ENCODE measurements at regions not wholly inside any gene's neighbourhood (a gene's known extent, or its start where the extent isn't known, plus 50 kb on each side); places are given as distances from the start of the nearest gene placed in this dataset.
"Not testable (repeated sequence)": the region's sequence is repeated elsewhere in the genome, so short reads cannot be mapped to it uniquely, and the experiment has no call there.

- not testable (repeated sequence) for TF ChIP-seq CTCF (IDR thresholded peaks at IDR 0.05; ENCODE audit: low read depth, low read length); EZH2phosphoT487 (IDR thresholded peaks at IDR 0.05; ENCODE audit: low read depth)
These were observed 61.2 kb upstream of the NUDT4B start for GRCh38 chr1:148687376-148687775.

Measured in OCI-LY3 (cell line).